H9 (cell line): ENCODE measurements at regions not wholly inside any gene's neighbourhood (a gene's known extent, or its start where the extent isn't known, plus 50 kb on each side); places are given as distances from the start of the nearest gene placed in this dataset.

ENCODE experiments used
- DNase-seq: peaks from one replicate; pipeline ENCODE4 v3.0.0-alpha.2; 2017
- H2AFZ ChIP-seq: one replicate; pipeline ENCODE4 v1.6.1; 2013; ENCODE audit warnings: mild to moderate bottlenecking, low read length, control low read depth, moderate library complexity
- H2AK5ac ChIP-seq: 2 replicates; pipeline ENCODE4 v1.6.1; 2013; ENCODE audit warnings: low read length, control low read depth, mixed read lengths; ENCODE audit not compliant: insufficient read length
- H2BK120ac ChIP-seq: one replicate; pipeline ENCODE4 v1.6.1; 2013; ENCODE audit warnings: low read depth, mild to moderate bottlenecking, low read length, control low read depth, inconsistent platforms; ENCODE audit not compliant: poor library complexity, severe bottlenecking
- H2BK12ac ChIP-seq: 2 replicates; pipeline ENCODE4 v1.6.1; 2013; ENCODE audit warnings: low read length, control low read depth, mixed read lengths, low read depth; ENCODE audit not compliant: insufficient read length
- H2BK15ac ChIP-seq: 2 replicates; pipeline ENCODE4 v1.6.1; 2013; ENCODE audit warnings: low read depth, low read length, control low read depth
- H2BK20ac ChIP-seq: one replicate; pipeline ENCODE4 v1.6.1; 2013; ENCODE audit warnings: low read depth, mild to moderate bottlenecking, low read length, control low read depth, inconsistent platforms; ENCODE audit not compliant: poor library complexity, severe bottlenecking
- H2BK5ac ChIP-seq: 2 replicates; pipeline ENCODE4 v1.6.1; 2013; ENCODE audit warnings: low read length, control low read depth, mixed read lengths; ENCODE audit not compliant: insufficient read length
- H3K14ac ChIP-seq: 2 replicates; pipeline ENCODE4 v1.6.1; 2013; ENCODE audit warnings: low read length, control low read depth; ENCODE audit not compliant: insufficient read depth
- H3K18ac ChIP-seq: 2 replicates; pipeline ENCODE4 v1.6.1; 2013; ENCODE audit warnings: low read depth, mild to moderate bottlenecking, mixed read lengths, low read length, control low read depth; ENCODE audit not compliant: insufficient read length
- H3K23ac ChIP-seq: 2 replicates; pipeline ENCODE4 v1.6.1; 2013; ENCODE audit warnings: low read length, control low read depth, mixed read lengths, low read depth; ENCODE audit not compliant: insufficient read length
- H3K23me2 ChIP-seq: 2 replicates; pipeline ENCODE4 v1.6.1; 2013; ENCODE audit warnings: low read depth, mild to moderate bottlenecking, mixed read lengths, low read length, control low read depth; ENCODE audit not compliant: insufficient read length, poor library complexity, severe bottlenecking
- H3K27ac ChIP-seq: 2 replicates; pipeline ENCODE4 v1.5.1; 2013; ENCODE audit warnings: low read length, control low read depth, mixed read lengths, low read depth; ENCODE audit not compliant: insufficient read length
- H3K27me3 ChIP-seq: 2 replicates; pipeline ENCODE4 v1.6.1; 2013; ENCODE audit warnings: low read length, control low read depth, inconsistent platforms; ENCODE audit not compliant: insufficient read depth
- H3K4ac ChIP-seq: 2 replicates; pipeline ENCODE4 v1.6.1; 2013; ENCODE audit warnings: low read depth, mild to moderate bottlenecking, control low read depth, inconsistent platforms, low read length, moderate library complexity
- H3K4me1 ChIP-seq: 2 replicates; pipeline ENCODE4 v1.6.1; 2013; ENCODE audit warnings: low read length, control low read depth, inconsistent platforms; ENCODE audit not compliant: insufficient read depth
- H3K4me2 ChIP-seq: 2 replicates; pipeline ENCODE4 v1.6.1; 2013; ENCODE audit warnings: low read length, control low read depth, mixed read lengths; ENCODE audit not compliant: insufficient read length, insufficient read depth
- H3K56ac ChIP-seq: 2 replicates; pipeline ENCODE4 v1.6.1; 2013; ENCODE audit warnings: low read depth, mild to moderate bottlenecking, mixed read lengths, low read length, control low read depth; ENCODE audit not compliant: insufficient read length
- H3K79me1 ChIP-seq: 2 replicates; pipeline ENCODE4 v1.6.1; 2013; ENCODE audit warnings: low read depth, mild to moderate bottlenecking, moderate library complexity, low read length, control low read depth, inconsistent platforms; ENCODE audit not compliant: insufficient read depth, poor library complexity, severe bottlenecking
- H3K79me2 ChIP-seq: 2 replicates; pipeline ENCODE4 v1.6.1; 2013; ENCODE audit warnings: low read length, control low read depth, inconsistent platforms; ENCODE audit not compliant: insufficient read depth
- H3K9ac ChIP-seq: 2 replicates; pipeline ENCODE4 v1.6.1; 2013; ENCODE audit warnings: low read length, control low read depth, mixed read lengths; ENCODE audit not compliant: insufficient read length; ENCODE audit errors: extremely low read depth
- H3K9me3 ChIP-seq: one replicate; pipeline ENCODE4 v1.6.1; 2013; ENCODE audit warnings: low read depth, low read length, inconsistent platforms; ENCODE audit not compliant: control insufficient read depth
- H3T11ph ChIP-seq: one replicate; pipeline ENCODE4 v1.6.1; 2013; ENCODE audit warnings: mild to moderate bottlenecking, low read length, control low read depth, inconsistent platforms
- H4K20me1 ChIP-seq: one replicate; pipeline ENCODE4 v1.6.1; 2013; ENCODE audit not compliant: control insufficient read depth, insufficient read length, insufficient read depth
- H4K5ac ChIP-seq: 2 replicates; pipeline ENCODE4 v1.6.1; 2013; ENCODE audit warnings: low read depth, mild to moderate bottlenecking, mixed read lengths, low read length, control low read depth; ENCODE audit not compliant: insufficient read length
- H4K8ac ChIP-seq: replicated peaks from 2 replicates; pipeline ENCODE4 v1.6.1; 2013; ENCODE audit warnings: low read length, control low read depth, mixed read lengths, low read depth; ENCODE audit not compliant: insufficient read length
- H4K91ac ChIP-seq: 2 replicates; pipeline ENCODE4 v1.6.1; 2013; ENCODE audit warnings: low read depth, mild to moderate bottlenecking, moderate library complexity, mixed read lengths, low read length, control low read depth; ENCODE audit not compliant: insufficient read length
- H3K27ac Mint-ChIP-seq, 3 experiments: 2 replicates in 2 of 3; 3 replicates in 1 of 3; pipeline ENCODE4 v1.8.0; 2020 to 2021; ENCODE audit warnings: mixed read lengths in 3 of 3, mild to moderate bottlenecking in 1 of 3, moderate library complexity in 1 of 3
- H3K27me3 Mint-ChIP-seq: 2 replicates; pipeline ENCODE4 v1.8.0; 2021; ENCODE audit warnings: low read depth, mild to moderate bottlenecking, moderate library complexity, mixed read lengths
- H3K36me3 Mint-ChIP-seq, 3 experiments: 2 replicates in 2 of 3; 3 replicates in 1 of 3; pipeline ENCODE4 v1.8.0; 2020 to 2021; ENCODE audit warnings: low read depth in 3 of 3, mixed read lengths in 3 of 3; ENCODE audit not compliant: insufficient read depth in 1 of 3
- H3K4me1 Mint-ChIP-seq, 2 experiments: 2 replicates each; pipeline ENCODE4 v1.8.0; 2020; ENCODE audit warnings: mixed read lengths in 2 of 2
- H3K4me3 Mint-ChIP-seq, 2 experiments: 2 replicates in 1 of 2; 3 replicates in 1 of 2; pipeline ENCODE4 v1.8.0; 2020 to 2021; ENCODE audit warnings: mild to moderate bottlenecking in 2 of 2, mixed read lengths in 2 of 2, moderate library complexity in 1 of 2
- H3K9me3 Mint-ChIP-seq, 2 experiments: 2 replicates in 1 of 2; 3 replicates in 1 of 2; pipeline ENCODE4 v1.8.0; 2020; ENCODE audit warnings: mild to moderate bottlenecking in 2 of 2, mixed read lengths in 2 of 2, moderate library complexity in 1 of 2
- CTCF ChIP-seq: fragments of 200-600 bp; sonication (generic); conservative IDR thresholded peaks from 3 replicates; pipeline ENCODE4 v1.8.0; 2021; ENCODE audit warnings: antibody characterized with exemption, mild to moderate bottlenecking
- WGBS: extraction: QIAGEN DNeasy Blood & Tissue Kit; methylation state at CpG from one replicate; pipeline ENCODE4 v1.1.7; 2013; ENCODE audit warnings: missing lambda C conversion rate, low lambda C conversion rate, mixed read lengths; ENCODE audit not compliant: insufficient read length; ENCODE audit errors: extremely low coverage; 5-methylcytosine and 5-hydroxymethylcytosine counted together

DNA sequence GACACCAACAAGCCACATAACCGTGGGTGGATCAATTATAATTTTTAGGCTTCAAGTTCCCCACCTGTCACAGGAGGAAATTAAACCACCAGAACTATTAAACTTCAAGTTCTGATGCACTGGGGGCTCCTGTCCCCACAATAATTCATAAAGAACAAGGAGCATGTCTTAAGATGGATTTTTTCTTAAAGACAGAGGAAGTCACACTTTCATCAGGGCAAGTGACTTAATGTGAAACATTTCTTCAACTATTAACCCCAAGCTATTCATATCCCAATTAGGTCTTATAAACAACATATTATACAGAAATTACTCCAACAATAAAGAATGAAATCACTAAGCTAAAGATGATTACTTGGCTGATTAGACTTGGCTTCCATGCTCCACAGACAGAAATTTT is 292.5 kb downstream of the ETAA1 start:
- Histone ChIP-seq H3K9ac (no peak overlapping the region), H4K5ac (no peak overlapping the region), H3K27ac (no peak overlapping the region), H4K20me1 (no peaks in the 10 kb centered on the region), H3K23me2 (no peaks in the 10 kb centered on the region), H2BK15ac (no peak overlapping the region), H3K4ac (no peak overlapping the region), H4K91ac (no peak overlapping the region), H3K79me1 (no peaks in the 10 kb centered on the region), H2BK12ac (no peak overlapping the region), H4K8ac (no peak overlapping the region), H2BK120ac (no peak overlapping the region), H2AFZ (no peak overlapping the region), H3K79me2 (no peaks in the 10 kb centered on the region), H3K56ac (no peak overlapping the region), H3K14ac (no peak overlapping the region), H2AK5ac (no peak overlapping the region), H2BK5ac (no peak overlapping the region), H3K27me3 (no peaks in the 10 kb centered on the region), H3K18ac (no peak overlapping the region), H2BK20ac (no peak overlapping the region), H3K9me3 (no peaks in the 10 kb centered on the region), H3T11ph (no peak overlapping the region), H3K4me2 (no peak overlapping the region), H3K23ac (no peak overlapping the region), H3K4me1 (no peaks in the 10 kb centered on the region)
- peaks cover 7 to 12% of the 10 kb centered on the region in 2 experiments for H3K4me1 Mint-ChIP-seq
- WGBS, result no CpG with 5 or more reads among the region's 1 CpG
- H3K4me3 Mint-ChIP-seq, result no peak overlapping the region
- H3K27me3 Mint-ChIP-seq, result peaks cover 2% of the 10 kb centered on the region
- no peak for TF ChIP-seq CTCF
- no peaks in the 10 kb centered on the region for H3K9me3 Mint-ChIP-seq
- H3K27ac Mint-ChIP-seq, result no peak overlapping the region
- H3K36me3 Mint-ChIP-seq, result no peaks in the 10 kb centered on the region
- no peak for DNase-seq
